ENCODE measurements at regions not wholly inside any gene's neighbourhood (a gene's known extent, or its start where the extent isn't known, plus 50 kb on each side); places are given as distances from the start of the nearest gene placed in this dataset.

- no peak for DNase-seq
Observed at GRCh38 chr3:59443618-59444293, 393.9 kb upstream of the CFAP20DC start.

- no peak for DNase-seq
Observed at GRCh38 chr3:59442046-59442445, 392.2 kb upstream of the CFAP20DC start.

- DNase-seq, result no peak
Observed at GRCh38 chr3:59440285-59441028, 390.6 kb upstream of the CFAP20DC start.

- DNase-seq, result no peak
Observed at GRCh38 chr3:59438492-59438891, 388.7 kb upstream of the CFAP20DC start.

GRCh38 chr3:59436164-59436958, 386.5 kb upstream of the CFAP20DC start:
- peak; percentile 47 for DNase-seq

GRCh38 chr3:59433546-59433945, 383.7 kb upstream of the CFAP20DC start:
- DNase-seq, result no peak

- no peak for DNase-seq
Observed at GRCh38 chr3:59432665-59433064, 382.8 kb upstream of the CFAP20DC start.

GRCh38 chr3:59430341-59430740, 380.5 kb upstream of the CFAP20DC start:
- no peak for DNase-seq

- no peak for DNase-seq
Observed at GRCh38 chr3:59429198-59429597, 379.4 kb upstream of the CFAP20DC start.

- DNase-seq, result no peak
Observed at GRCh38 chr3:59426821-59427565, 377.2 kb upstream of the CFAP20DC start.

- no peak for DNase-seq
Observed at GRCh38 chr3:59425942-59426341, 376.1 kb upstream of the CFAP20DC start.

GRCh38 chr3:59425371-59425770, 375.5 kb upstream of the CFAP20DC start:
- no peak for DNase-seq

- DNase-seq, result no peak
Observed at GRCh38 chr3:59424268-59425010, 374.6 kb upstream of the CFAP20DC start.

- DNase-seq, result no peak
Observed at GRCh38 chr3:59423707-59424106, 373.9 kb upstream of the CFAP20DC start.

GRCh38 chr3:59422312-59422711, 372.5 kb upstream of the CFAP20DC start:
- no peak for DNase-seq

- no peak for DNase-seq
Observed at GRCh38 chr3:59418836-59419235, 369.0 kb upstream of the CFAP20DC start.

GRCh38 chr3:59412516-59412915, 362.7 kb upstream of the CFAP20DC start:
- no peak for DNase-seq

- DNase-seq, result no peak
Observed at GRCh38 chr3:59411694-59412093, 361.9 kb upstream of the CFAP20DC start.

- peak; percentile 54 for DNase-seq
Observed at GRCh38 chr3:59411186-59411585, 361.4 kb upstream of the CFAP20DC start.

GRCh38 chr3:59408047-59408624, 358.3 kb upstream of the CFAP20DC start:
- no peak for DNase-seq

- no peak for DNase-seq
Observed at GRCh38 chr3:59407425-59407824, 357.6 kb upstream of the CFAP20DC start.

- DNase-seq, result no peak
Observed at GRCh38 chr3:59406943-59407342, 357.1 kb upstream of the CFAP20DC start.
